ENCODE measurements at regions not wholly inside any gene's neighbourhood (a gene's known extent, or its start where the extent isn't known, plus 50 kb on each side); places are given as distances from the start of the nearest gene placed in this dataset.
"Not testable (repeated sequence)": the region's sequence is repeated elsewhere in the genome, so short reads cannot be mapped to it uniquely, and the experiment has no call there.

- Histone ChIP-seq H3K4me1 (ENCODE audit: insufficient read depth, low read length) (no peaks in the 10 kb centered on the region), H3K9me3 (ENCODE audit: control insufficient read depth in 1 of 2, insufficient read depth in 1 of 2, low read length in 2 of 2) (peaks cover 0 to 8% of the 10 kb centered on the region in 2 experiments), H3K36me3 (ENCODE audit: insufficient read depth, low read length) (no peaks in the 10 kb centered on the region), H3K4me3 (ENCODE audit: low read length) (no peak overlapping the region), H3K27ac (ENCODE audit: low read depth in 1 of 2, low read length in 2 of 2) (no peak overlapping the region), H3K27me3 (ENCODE audit: control insufficient read depth in 1 of 2, insufficient read depth in 2 of 2, low read length in 2 of 2) (no peaks in the 10 kb centered on the region)
- POLR2A ChIA-PET, result no interaction called here
- intact Hi-C loops (cut with DNase I, micrococcal nuclease), result no loop called here
- Mint-ChIP-seq H3K27me3 (no peaks in the 10 kb centered on the region), H3K4me3 (no peak overlapping the region), H3K9me3 (peaks cover 4% of the 10 kb centered on the region), H3K36me3 (ENCODE audit: low read depth) (no peaks in the 10 kb centered on the region), H3K27ac (no peak overlapping the region), H3K4me1 (ENCODE audit: low read depth) (no peaks in the 10 kb centered on the region)
- no peak for ATAC-seq (ENCODE audit: poor library complexity)
- no peak for DNase-seq
- TF ChIP-seq CTCF (IDR thresholded peaks at IDR 0.05), result no peak
- CTCF ChIA-PET, result no interaction called here
Measured at GRCh38 chr7:81831883-81832282, 62.0 kb upstream of the HGF start.

GRCh38 chr7:81829511-81829910, 59.7 kb upstream of the HGF start:
- H3K4me1 ChIP-seq (ENCODE audit: insufficient read depth, low read length); DNase-seq; H3K4me3 Mint-ChIP-seq; H3K4me3 ChIP-seq (ENCODE audit: low read length); H3K9me3 Mint-ChIP-seq; H3K27me3 ChIP-seq (ENCODE audit: control insufficient read depth in 1 of 2, insufficient read depth in 2 of 2, low read length in 2 of 2); H3K36me3 Mint-ChIP-seq (ENCODE audit: low read depth); H3K27me3 Mint-ChIP-seq; ATAC-seq (ENCODE audit: poor library complexity); H3K27ac Mint-ChIP-seq; CTCF ChIA-PET; POLR2A ChIA-PET; H3K4me1 Mint-ChIP-seq (ENCODE audit: low read depth); H3K9me3 ChIP-seq (ENCODE audit: control insufficient read depth in 1 of 2, insufficient read depth in 1 of 2, low read length in 2 of 2); H3K36me3 ChIP-seq (ENCODE audit: insufficient read depth, low read length); H3K27ac ChIP-seq (ENCODE audit: low read depth in 1 of 2, low read length in 2 of 2); intact Hi-C loops (cut with DNase I, micrococcal nuclease): not testable (repeated sequence)

- Histone ChIP-seq H3K4me3 (ENCODE audit: low read length) (no peak overlapping the region), H3K4me1 (ENCODE audit: insufficient read depth, low read length) (no peaks in the 10 kb centered on the region), H3K27me3 (ENCODE audit: control insufficient read depth in 1 of 2, insufficient read depth in 2 of 2, low read length in 2 of 2) (no peaks in the 10 kb centered on the region), H3K27ac (ENCODE audit: low read depth in 1 of 2, low read length in 2 of 2) (no peak overlapping the region), H3K36me3 (ENCODE audit: insufficient read depth, low read length) (no peaks in the 10 kb centered on the region), H3K9me3 (ENCODE audit: control insufficient read depth in 1 of 2, insufficient read depth in 1 of 2, low read length in 2 of 2) (no peaks in the 10 kb centered on the region)
- Mint-ChIP-seq H3K9me3 (no peaks in the 10 kb centered on the region), H3K4me1 (ENCODE audit: low read depth) (no peaks in the 10 kb centered on the region), H3K27ac (no peak overlapping the region), H3K27me3 (no peaks in the 10 kb centered on the region), H3K4me3 (no peak overlapping the region), H3K36me3 (ENCODE audit: low read depth) (no peaks in the 10 kb centered on the region)
- TF ChIP-seq CTCF (IDR thresholded peaks at IDR 0.05), result no peak
- intact Hi-C loops (cut with DNase I, micrococcal nuclease), result no loop called here
- CTCF ChIA-PET, result no interaction called here
- POLR2A ChIA-PET, result no interaction called here
- DNase-seq (no peak), ATAC-seq (ENCODE audit: poor library complexity) (no peak)
Measured at GRCh38 chr7:81822811-81823210, 53.0 kb upstream of the HGF start.

- Histone ChIP-seq H3K36me3 (ENCODE audit: insufficient read depth, low read length) (no peaks in the 10 kb centered on the region), H3K4me3 (ENCODE audit: low read length) (no peak overlapping the region), H3K27ac (ENCODE audit: low read depth in 1 of 2, low read length in 2 of 2) (no peak overlapping the region), H3K9me3 (ENCODE audit: control insufficient read depth in 1 of 2, insufficient read depth in 1 of 2, low read length in 2 of 2) (no peaks in the 10 kb centered on the region), H3K4me1 (ENCODE audit: insufficient read depth, low read length) (no peaks in the 10 kb centered on the region), H3K27me3 (ENCODE audit: control insufficient read depth in 1 of 2, insufficient read depth in 2 of 2, low read length in 2 of 2) (no peaks in the 10 kb centered on the region)
- DNase-seq, result no peak
- Mint-ChIP-seq H3K4me3 (no peak overlapping the region), H3K36me3 (ENCODE audit: low read depth) (no peaks in the 10 kb centered on the region), H3K27me3 (no peaks in the 10 kb centered on the region), H3K9me3 (peaks cover 2% of the 10 kb centered on the region), H3K27ac (no peak overlapping the region), H3K4me1 (ENCODE audit: low read depth) (no peaks in the 10 kb centered on the region)
- intact Hi-C loops (cut with DNase I, micrococcal nuclease), result no loop called here
- ChIA-PET CTCF (no interaction called here), POLR2A (no interaction called here)
- ATAC-seq (ENCODE audit: poor library complexity), result no peak
- TF ChIP-seq CTCF (IDR thresholded peaks at IDR 0.05), result no peak
Measured at GRCh38 chr7:81819861-81820260, 50.0 kb upstream of the HGF start.
